ENCODE measurements at regions not wholly inside any gene's neighbourhood (a gene's known extent, or its start where the extent isn't known, plus 50 kb on each side); places are given as distances from the start of the nearest gene placed in this dataset.

GRCh38 chr2:40030456-40030975, 251.5 kb upstream of the THUMPD2 start:
- no peak overlapping the region for H3K56ac ChIP-seq (ENCODE audit: extremely low read depth, insufficient read depth, low read length)
- H2AK9ac ChIP-seq (replicated peaks; ENCODE audit: low read depth, low read length, poor library complexity): no peak overlapping the region
- no CpG with 5 or more reads among the region's 2 CpGs for WGBS, 2 experiments (ENCODE audit: extremely low coverage in 2 of 2, insufficient read length in 1 of 2)
- ChIA-PET CTCF (no interaction called here), POLR2A (ENCODE audit: unreplicated experiment) (no interaction called here)
- no peak overlapping the region for H2BK20ac ChIP-seq (ENCODE audit: low read depth, low read length)
- ATAC-seq (ENCODE audit: low read depth) (no peak), DNase-seq (peak; percentile 43)
- no peak overlapping the region for H3K4me3 ChIP-seq (ENCODE audit: insufficient read depth, low read depth, low read length)
- H3K36me3 ChIP-seq (ENCODE audit: control insufficient read depth, insufficient read depth, low read length): no peaks in the 10 kb centered on the region
- H4K5ac ChIP-seq (ENCODE audit: low read depth, low read length): peak overlapping the region; percentile 38; the same call in 1 of the 2 replicates
- peak overlapping the region; percentile 69 for H2BK5ac ChIP-seq (ENCODE audit: low read depth, low read length, poor library complexity, severe bottlenecking)
- intact Hi-C loops (cut with micrococcal nuclease) (loop anchor here (5.0 to 10.0 kb wide), 2 partner anchors 93 to 424 kb away; partner anchors contain the start of gene SLC8A1), dilution Hi-C loops (cut with HindIII; ENCODE audit: low sequenced_read_pairs, unreplicated experiment) (no loop called here), in situ Hi-C loops (cut with MboI; ENCODE audit: low sequenced_read_pairs) (no loop called here)
- H3K27ac ChIP-seq (ENCODE audit: insufficient read depth, low read length): no peak overlapping the region
- no peaks in the 10 kb centered on the region for H3K27me3 ChIP-seq (ENCODE audit: control insufficient read depth, insufficient read depth, low read length)
- no peak overlapping the region for H3K4ac ChIP-seq (ENCODE audit: low read depth, low read length)
- H4K20me1 ChIP-seq (ENCODE audit: insufficient read depth, low read length): no peaks in the 10 kb centered on the region
- H2AK5ac ChIP-seq (ENCODE audit: low read depth, low read length): no peak overlapping the region; the same call in 1 of the 2 replicates
- no peak overlapping the region for H3K4me2 ChIP-seq (ENCODE audit: low read depth, low read length)
- H4K91ac ChIP-seq (ENCODE audit: insufficient read depth, low read depth, low read length): no peak overlapping the region
- H3K9me1 ChIP-seq (ENCODE audit: insufficient read depth, low read length): no peaks in the 10 kb centered on the region
- H3K9ac ChIP-seq (ENCODE audit: low read depth, low read length): no peak overlapping the region
- TF ChIP-seq NFE2L2 (IDR thresholded peaks at IDR 0.05; ENCODE audit: low read depth, low read length): no peak
- no peak for TF ChIP-seq FOS (IDR thresholded peaks at IDR 0.05; ENCODE audit: low read depth, low read length)
- TF ChIP-seq CEBPB (IDR thresholded peaks at IDR 0.05; ENCODE audit: low read depth, low read length): no peak
- no peak for TF ChIP-seq POLR2A (IDR thresholded peaks at IDR 0.05; ENCODE audit: low read depth, low read length)
- no peak for TF ChIP-seq CTCF (conservative IDR thresholded peaks at IDR 0.05; ENCODE audit: low read depth, low read length)
- TF ChIP-seq RCOR1 (IDR thresholded peaks at IDR 0.05; ENCODE audit: insufficient replicate concordance, low read length): no peak
- TF ChIP-seq SMC3 (IDR thresholded peaks at IDR 0.05; ENCODE audit: low read depth, low read length): no peak
- BruUV-seq (replicated peaks): no TSS peak
- no peaks in the 10 kb centered on the region for H3K79me1 ChIP-seq (ENCODE audit: low read depth in 1 of 2, low read length in 2 of 2)
- H2AFZ ChIP-seq (replicated peaks; ENCODE audit: low read length, poor library complexity): no peak overlapping the region
- H3K14ac ChIP-seq (replicated peaks; ENCODE audit: low read depth, low read length): no peak overlapping the region
- peak overlapping the region; percentile 22; the same call in 1 of the 3 replicates for H2BK15ac ChIP-seq (ENCODE audit: low read depth, low read length)
- H4K8ac ChIP-seq (ENCODE audit: low read depth in 2 of 2, low read length in 2 of 2): no peak overlapping the region; a peak in 1 of 4 replicates
- peak overlapping the region; percentile 6; the same call in 1 of the 2 replicates for H3K18ac ChIP-seq (ENCODE audit: low read depth, low read length)
- peak overlapping the region; percentile 33; the same call in 1 of the 2 replicates for H2BK120ac ChIP-seq (ENCODE audit: low read depth, low read length)
- peaks cover 15% of the 10 kb centered on the region for H3K4me1 ChIP-seq (ENCODE audit: control insufficient read depth, insufficient read depth, low read length)
- H3K9me3 ChIP-seq (ENCODE audit: control insufficient read depth, insufficient read depth, low read length): peaks cover 3% of the 10 kb centered on the region; the same call in 1 of the 2 replicates
- no peak overlapping the region for H3K23ac ChIP-seq (ENCODE audit: low read depth, low read length)
